22Rv1 (cell line): ENCODE measurements at regions not wholly inside any gene's neighbourhood (a gene's known extent, or its start where the extent isn't known, plus 50 kb on each side); places are given as distances from the start of the nearest gene placed in this dataset.

Source experiments
- CTCF ChIP-seq: fragments of 450-650 bp; IDR thresholded peaks from 2 replicates; pipeline ENCODE4 v1.5.1; 2017; ENCODE audit warnings: mild to moderate bottlenecking
- ZFX ChIP-seq: fragments of 450-650 bp; IDR thresholded peaks from 2 replicates; pipeline ENCODE4 v1.6.1; 2017; ENCODE audit warnings: antibody characterized with exemption, borderline replicate concordance

- TF ChIP-seq CTCF (no peak), ZFX (no peak)
These were observed 860.8 kb upstream of the MAP3K7 start for GRCh38 chr6:91447530-91448254.
